ENCODE measurements at regions not wholly inside any gene's neighbourhood (a gene's known extent, or its start where the extent isn't known, plus 50 kb on each side); places are given as distances from the start of the nearest gene placed in this dataset.

DNA sequence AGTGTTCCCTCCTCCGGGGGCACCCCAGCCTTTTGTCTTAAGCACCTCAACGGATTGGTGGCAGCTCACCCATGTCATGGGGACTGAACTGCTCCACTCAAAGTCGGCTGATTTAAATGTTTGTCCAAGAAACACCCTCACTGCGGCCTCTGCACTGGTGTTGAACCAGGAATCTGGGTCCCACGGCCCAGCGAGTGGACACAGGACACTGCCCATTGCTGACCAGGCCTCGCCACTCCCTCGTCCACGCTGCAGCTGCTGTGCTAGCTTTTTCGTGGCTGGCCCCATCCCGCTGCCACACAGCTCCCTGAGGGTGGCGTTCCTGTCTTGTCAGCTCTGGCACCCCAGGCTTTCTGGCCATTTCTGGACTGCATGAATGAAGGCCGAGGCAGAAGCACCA is 646.2 kb downstream of the BRD1 start:
- DNase-seq (ENCODE audit: low spot score) (no peak), ATAC-seq (ENCODE audit: insufficient number of reproducible peaks, low FRiP score, low read depth) (no peak)
- Histone ChIP-seq H3K27me3 (replicated peaks; ENCODE audit: insufficient read depth) (no peaks in the 10 kb centered on the region), H3K4me3 (no peak overlapping the region), H3K27ac (no peak overlapping the region), H3K36me3 (no peaks in the 10 kb centered on the region), H3K9me3 (no peaks in the 10 kb centered on the region), H3K4me1 (ENCODE audit: control insufficient read depth in 1 of 2, low read depth in 2 of 2) (peaks cover 0 to 7% of the 10 kb centered on the region in 2 donors)
- TF ChIP-seq CTCF (IDR thresholded peaks at IDR 0.05) = no peak

- Histone ChIP-seq H3K36me3 (no peaks in the 10 kb centered on the region), H3K9me3 (no peaks in the 10 kb centered on the region), H3K27me3 (replicated peaks; ENCODE audit: insufficient read depth) (no peaks in the 10 kb centered on the region), H3K4me3 (no peak overlapping the region), H3K27ac (no peak overlapping the region), H3K4me1 (ENCODE audit: control insufficient read depth in 1 of 2, low read depth in 2 of 2) (peaks cover 0 to 7% of the 10 kb centered on the region in 2 donors)
- no peak for TF ChIP-seq CTCF (IDR thresholded peaks at IDR 0.05)
- DNase-seq (ENCODE audit: low spot score) (no peak), ATAC-seq (ENCODE audit: insufficient number of reproducible peaks, low FRiP score, low read depth) (no peak)
Measured at GRCh38 chr22:49180683-49181024, 647.0 kb downstream of the BRD1 start.

GRCh38 chr22:49179886-49180682 is 647.6 kb downstream of the BRD1 start:
- no peak overlapping the region for H3K4me3 ChIP-seq
- H3K9me3 ChIP-seq = no peaks in the 10 kb centered on the region
- TF ChIP-seq CTCF (IDR thresholded peaks at IDR 0.05) = no peak
- H3K36me3 ChIP-seq = no peaks in the 10 kb centered on the region
- peaks cover 0 to 7% of the 10 kb centered on the region in 2 donors for H3K4me1 ChIP-seq (ENCODE audit: control insufficient read depth in 1 of 2, low read depth in 2 of 2)
- DNase-seq (ENCODE audit: low spot score) (no peak), ATAC-seq (ENCODE audit: insufficient number of reproducible peaks, low FRiP score, low read depth) (no peak)
- H3K27me3 ChIP-seq (replicated peaks; ENCODE audit: insufficient read depth) = no peaks in the 10 kb centered on the region
- H3K27ac ChIP-seq = no peak overlapping the region

DNA sequence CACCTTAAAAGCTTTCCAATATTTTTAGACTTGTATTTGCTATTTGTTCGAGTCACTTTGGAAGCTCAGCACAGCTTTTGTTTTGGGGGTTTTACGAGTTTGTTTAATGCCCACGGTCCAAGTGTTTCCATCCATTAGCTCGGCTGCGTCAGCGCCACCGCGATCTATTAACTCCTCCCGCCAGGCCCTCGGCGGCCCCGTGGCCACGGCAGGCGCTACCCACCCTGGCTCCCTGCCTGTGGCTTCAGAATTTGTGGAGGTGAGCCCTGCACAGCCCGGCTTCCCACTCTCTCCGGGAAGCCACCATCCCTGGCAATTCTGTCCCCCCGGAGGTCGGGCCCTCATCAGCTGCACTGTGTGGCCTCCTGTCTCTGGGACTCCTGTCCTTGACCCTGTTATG is 648.5 kb downstream of the BRD1 start:
- no peak for TF ChIP-seq CTCF (IDR thresholded peaks at IDR 0.05)
- Histone ChIP-seq H3K9me3 (no peaks in the 10 kb centered on the region), H3K27me3 (replicated peaks; ENCODE audit: insufficient read depth) (no peaks in the 10 kb centered on the region), H3K4me3 (no peak overlapping the region), H3K4me1 (ENCODE audit: control insufficient read depth in 1 of 2, low read depth in 2 of 2) (peaks cover 0 to 7% of the 10 kb centered on the region in 2 donors), H3K36me3 (no peaks in the 10 kb centered on the region), H3K27ac (no peak overlapping the region)
- DNase-seq (ENCODE audit: low spot score) (no peak), ATAC-seq (ENCODE audit: insufficient number of reproducible peaks, low FRiP score, low read depth) (no peak)

DNA sequence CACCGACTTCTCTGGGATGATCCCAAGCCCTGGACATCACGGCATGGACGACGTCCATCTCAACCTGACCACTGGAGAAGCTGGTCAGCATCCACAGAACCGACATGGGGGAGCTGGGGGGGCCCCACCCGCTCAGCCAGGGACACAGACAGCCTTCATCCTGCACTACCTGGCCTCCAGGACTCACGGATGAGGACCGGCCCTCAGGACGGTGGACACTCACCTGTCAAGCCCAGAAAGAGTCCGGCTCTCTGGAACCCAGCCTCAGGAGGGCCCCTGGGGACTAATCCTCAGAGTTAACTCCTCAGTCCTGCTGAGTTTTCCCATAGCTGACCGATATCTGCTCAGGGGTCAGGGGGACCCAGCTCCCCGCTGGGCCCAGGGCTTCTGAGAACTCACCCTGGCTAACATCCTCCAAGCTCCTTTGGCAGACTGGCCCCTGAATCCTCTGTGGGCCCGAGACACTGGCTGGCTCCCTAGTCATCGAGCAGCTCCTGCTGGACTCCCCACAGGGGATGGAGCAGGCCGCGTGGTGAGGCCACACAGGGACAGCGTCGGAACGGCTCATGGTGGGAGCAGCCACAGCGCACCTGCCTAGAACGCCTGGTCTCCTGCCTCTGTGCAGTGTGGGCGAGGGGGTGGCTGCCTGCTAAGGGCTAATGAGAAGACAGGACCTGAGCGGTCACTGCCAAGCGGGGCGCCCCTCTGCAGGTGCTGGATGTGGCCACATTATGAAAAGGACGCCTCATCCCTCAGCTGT is 649.2 kb downstream of the BRD1 start:
- DNase-seq (ENCODE audit: low spot score) (no peak), ATAC-seq (ENCODE audit: insufficient number of reproducible peaks, low FRiP score, low read depth) (no peak)
- H3K27me3 ChIP-seq (replicated peaks; ENCODE audit: insufficient read depth) = no peaks in the 10 kb centered on the region
- no peak for TF ChIP-seq CTCF (IDR thresholded peaks at IDR 0.05)
- H3K4me3 ChIP-seq = no peak overlapping the region
- H3K4me1 ChIP-seq (ENCODE audit: control insufficient read depth in 1 of 2, low read depth in 2 of 2) = peaks cover 0 to 7% of the 10 kb centered on the region in 2 donors
- H3K36me3 ChIP-seq = no peaks in the 10 kb centered on the region
- no peaks in the 10 kb centered on the region for H3K9me3 ChIP-seq
- no peak overlapping the region for H3K27ac ChIP-seq
